A172 (cell line): ENCODE measurements at regions not wholly inside any gene's neighbourhood (a gene's known extent, or its start where the extent isn't known, plus 50 kb on each side); places are given as distances from the start of the nearest gene placed in this dataset.
A peak's percentile ranks its signal among the peaks of the same experiment; 100 is the strongest.

Source experiments
- DNase-seq: peaks from one replicate; pipeline ENCODE4 v3.0.0-alpha.2; 2015; ENCODE audit warnings: low spot score

DNA sequence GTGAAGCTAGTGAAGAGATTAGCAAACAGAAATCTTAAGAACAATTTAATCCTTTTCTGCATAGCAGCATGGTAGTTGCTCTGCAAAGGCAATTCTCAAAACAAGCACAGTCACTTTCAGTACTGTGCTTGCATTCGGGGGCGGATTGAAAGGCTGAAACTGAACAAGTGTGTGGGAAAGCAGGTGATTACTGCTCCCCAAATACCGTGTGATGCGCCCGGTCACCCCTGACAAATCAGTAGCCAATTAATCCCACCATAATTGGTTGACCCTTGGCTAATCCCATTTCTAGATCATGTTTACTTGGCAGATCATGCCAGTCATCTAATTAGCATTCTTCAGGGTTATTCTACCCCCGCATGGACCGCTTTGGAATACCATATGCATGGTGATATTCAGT, 76.5 kb upstream of the ADRB1 start:
- DNase-seq, result no peak

- DNase-seq, result no peak
These were observed 73.0 kb upstream of the ADRB1 start for GRCh38 chr10:113970641-113971040.

DNA sequence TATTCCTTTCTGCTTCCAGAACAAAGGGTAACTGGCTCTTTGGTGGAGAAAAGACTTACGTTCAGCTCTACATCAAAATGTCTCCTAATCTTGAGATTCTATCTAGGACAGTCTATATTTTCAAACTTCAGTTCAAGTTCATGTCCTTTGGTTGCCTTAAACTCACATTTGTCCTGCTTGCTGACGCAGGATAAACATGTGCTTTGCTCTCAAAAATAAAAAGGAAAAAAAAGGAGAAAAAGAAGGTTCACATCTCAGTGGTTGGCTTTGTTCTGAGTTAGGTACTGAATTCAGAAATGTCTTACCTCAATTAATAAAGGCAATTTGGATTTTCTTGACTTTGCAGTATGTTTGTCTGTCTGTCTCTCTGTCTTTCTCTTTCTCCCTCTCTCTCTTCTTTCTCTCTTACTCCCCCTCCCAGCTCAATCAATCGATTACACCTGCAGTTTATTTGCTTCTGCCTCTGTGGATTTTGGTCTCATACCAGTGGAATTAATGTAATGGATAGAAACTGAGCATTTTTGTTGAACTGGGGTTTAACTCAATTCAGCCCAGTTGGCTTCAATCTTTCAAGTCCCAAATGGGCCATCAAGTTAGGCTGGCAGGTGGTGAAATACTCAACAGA, 72.2 kb upstream of the ADRB1 start:
- no peak for DNase-seq

DNA sequence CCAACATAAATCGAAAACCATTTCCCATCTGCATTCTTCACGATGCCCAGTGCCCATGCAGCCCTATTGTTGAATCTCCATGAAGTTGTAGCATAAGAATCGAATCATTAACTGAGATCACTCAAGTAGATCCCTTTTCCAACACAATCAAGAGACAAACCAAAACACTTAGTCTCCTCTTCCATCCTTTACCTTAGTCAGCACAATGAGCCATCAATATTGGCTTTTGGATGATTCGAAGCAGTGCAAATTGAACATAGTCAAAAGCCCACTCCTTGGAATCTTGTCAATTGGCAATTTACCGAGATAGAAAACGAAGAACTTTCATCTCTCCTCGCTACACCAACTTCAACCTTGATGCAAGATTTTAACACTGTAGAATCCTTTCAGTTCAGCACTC, 66.5 kb upstream of the ADRB1 start:
- DNase-seq, result no peak

DNA sequence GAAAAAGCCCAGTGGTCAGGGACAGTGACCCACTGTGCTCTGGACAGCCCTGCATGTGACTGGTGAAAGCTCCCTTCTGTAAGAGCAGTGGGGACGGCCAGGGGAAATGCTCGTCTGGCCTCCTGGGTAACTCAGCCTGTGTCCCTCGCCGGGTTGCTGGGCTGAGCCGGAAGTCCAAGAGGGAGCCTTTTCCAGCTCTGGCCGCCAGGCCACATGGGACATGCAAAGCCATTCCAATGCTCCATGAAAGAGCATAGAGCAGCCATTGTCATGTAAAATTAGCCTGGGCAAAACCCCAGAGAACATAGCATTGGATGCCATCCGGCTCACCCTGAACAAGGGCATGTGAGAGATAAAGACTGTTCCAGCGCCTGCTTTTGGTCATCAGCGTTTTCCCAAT, 64.9 kb upstream of the ADRB1 start:
- DNase-seq, result no peak

- DNase-seq, result no peak
These were observed 64.3 kb upstream of the ADRB1 start for GRCh38 chr10:113979409-113979808.

DNA sequence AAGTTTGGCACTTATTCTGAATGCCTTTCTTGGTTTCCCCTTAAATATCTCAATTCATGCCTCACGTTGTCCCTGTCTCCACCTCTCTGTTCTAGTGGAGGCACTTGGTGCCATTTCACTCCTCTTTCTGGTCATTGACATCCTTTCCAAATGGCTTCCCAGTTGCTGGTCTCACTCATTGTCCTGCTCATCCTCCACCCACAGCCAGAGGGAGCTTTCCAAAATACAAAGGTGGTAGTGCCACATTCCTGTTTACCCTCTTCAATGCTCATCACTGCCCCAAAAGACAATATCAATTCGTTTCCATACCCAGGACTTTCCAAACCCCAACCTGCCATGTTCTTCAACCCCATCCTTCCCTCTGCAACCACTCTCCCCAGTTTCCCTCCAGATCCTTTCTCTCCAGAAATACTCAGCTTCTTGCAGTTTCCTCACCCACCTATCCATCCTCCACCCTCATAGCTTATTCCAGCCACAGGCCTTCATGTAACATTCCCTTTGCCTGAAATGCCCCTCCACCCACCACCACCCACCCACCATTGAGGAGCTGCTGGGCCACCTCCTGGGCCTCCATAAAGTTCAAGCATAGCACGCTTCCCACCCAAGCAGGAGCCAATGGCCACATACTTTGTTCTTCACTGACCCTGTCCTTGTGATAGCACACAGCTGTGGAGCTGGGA, 63.1 kb upstream of the ADRB1 start:
- no peak for DNase-seq

DNA sequence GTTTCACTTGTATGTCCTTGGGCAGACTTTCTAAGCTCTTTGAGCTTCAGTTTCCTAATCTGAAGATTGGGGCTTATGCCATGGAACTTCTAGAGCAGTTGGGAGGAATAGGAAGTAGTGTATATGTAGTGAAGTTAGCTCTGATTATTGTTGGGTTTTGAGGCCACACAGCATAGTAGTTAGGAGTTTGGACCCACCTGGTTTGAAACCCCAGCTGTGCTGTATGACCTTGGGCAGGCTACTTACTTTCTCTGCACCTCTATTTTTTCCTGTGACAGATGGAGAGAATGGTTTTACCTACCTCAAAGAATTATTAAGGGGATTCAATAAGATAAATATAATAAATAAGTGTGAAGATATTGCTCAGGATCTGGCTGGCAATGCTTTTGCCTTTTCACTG, 61.4 kb upstream of the ADRB1 start:
- DNase-seq, result no peak

- no peak for DNase-seq
These were observed 60.9 kb upstream of the ADRB1 start for GRCh38 chr10:113982769-113983168.

DNA sequence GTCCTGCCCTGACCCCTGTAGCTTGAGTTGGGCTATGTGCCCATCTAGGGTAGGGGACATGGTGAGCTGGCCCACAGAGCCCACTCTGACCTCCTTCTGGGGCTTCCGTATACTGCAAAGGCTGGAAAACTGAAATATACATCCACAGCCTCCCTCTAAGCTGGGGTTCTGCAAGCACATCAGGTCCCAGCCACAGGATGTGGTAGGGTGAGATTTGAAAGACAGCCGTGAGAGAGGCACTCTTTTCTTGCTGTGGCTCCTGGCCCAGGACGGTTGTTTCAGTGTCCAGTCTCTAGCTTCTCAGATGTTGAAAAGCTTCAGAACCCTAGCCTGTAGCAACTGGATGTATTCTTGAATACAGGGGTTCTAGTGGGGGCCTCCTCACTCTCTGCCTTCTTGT, 60.1 kb upstream of the ADRB1 start:
- DNase-seq, result no peak

DNA sequence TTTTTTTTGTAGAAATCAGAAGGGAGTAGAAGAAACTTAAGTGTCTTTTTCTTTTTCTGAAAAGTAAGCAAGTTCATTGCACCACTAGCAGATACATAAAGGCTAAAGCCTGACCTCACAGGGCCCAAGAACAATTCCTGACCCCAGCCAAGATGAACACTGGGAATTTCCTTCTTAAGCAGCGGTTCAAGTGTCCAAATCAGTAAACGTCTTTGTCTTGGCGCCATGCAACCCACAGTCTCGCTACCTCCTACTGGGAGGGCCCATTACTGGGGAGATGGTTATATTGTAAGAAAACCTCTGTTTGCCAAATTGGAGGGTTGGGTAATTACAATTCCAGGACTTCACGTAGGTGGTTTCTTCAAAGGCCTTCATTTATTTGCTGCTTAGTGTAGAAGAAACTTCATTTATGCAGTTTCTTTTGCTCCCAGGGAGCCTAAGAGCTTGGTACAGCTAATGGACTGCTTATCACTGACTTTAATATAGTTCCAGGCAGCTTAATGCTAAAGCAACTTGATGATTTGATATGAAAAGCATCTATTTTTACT, 58.3 kb upstream of the ADRB1 start:
- no peak for DNase-seq

- DNase-seq, result no peak
These were observed 57.4 kb upstream of the ADRB1 start for GRCh38 chr10:113986316-113986715.

DNA sequence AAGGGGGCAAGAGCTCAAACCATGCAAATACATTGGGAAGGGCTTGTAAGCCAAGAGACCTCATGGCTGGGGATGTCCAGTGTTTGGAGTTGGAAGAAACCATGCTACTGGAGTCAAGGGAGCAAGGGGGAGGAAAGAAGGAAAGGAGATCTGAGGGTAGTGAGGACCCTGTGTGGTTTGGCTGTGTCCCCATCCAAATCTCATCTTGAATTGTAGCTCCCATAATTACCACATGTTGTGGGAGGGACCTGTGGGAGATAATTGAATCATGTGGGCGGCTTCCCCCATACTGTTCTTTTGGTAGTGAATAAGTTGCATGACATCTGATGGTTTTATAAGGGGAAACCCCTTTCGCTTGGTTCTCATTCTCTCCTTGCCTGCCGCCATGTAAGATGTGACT, 56.5 kb upstream of the ADRB1 start:
- DNase-seq, result no peak

GRCh38 chr10:113987805-113988204, 55.9 kb upstream of the ADRB1 start:
- DNase-seq, result no peak

- DNase-seq, result no peak
These were observed 55.1 kb upstream of the ADRB1 start for GRCh38 chr10:113988535-113988934.

GRCh38 chr10:113991091-113991860, 52.4 kb upstream of the ADRB1 start:
- DNase-seq, result no peak

GRCh38 chr10:113992471-113993011, 51.1 kb upstream of the ADRB1 start:
- DNase-seq, result peak; percentile 57

DNA sequence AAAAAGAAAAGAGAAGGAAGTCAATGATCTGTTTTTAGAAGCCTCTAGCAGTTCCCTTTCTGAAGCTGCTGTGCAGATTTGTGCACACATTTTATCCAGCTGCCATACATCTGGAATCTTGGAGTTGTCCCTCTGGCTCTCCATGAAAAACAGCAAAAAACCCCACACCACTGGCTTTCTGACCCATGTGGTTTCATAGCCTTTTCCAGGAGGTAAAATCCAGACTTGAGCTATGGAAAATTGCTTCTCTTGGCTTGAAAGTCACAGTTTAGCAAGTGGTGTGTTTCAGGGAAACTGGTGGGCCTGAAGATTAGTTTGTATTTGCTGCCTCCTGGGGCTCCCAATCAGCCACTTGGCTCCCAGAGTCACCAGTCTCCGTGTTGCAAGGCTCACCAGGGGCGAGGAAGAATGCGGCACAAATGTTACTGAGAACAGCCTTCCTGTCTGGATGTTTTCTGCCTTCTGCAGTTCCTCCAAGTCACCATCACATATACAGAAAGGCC, 50.1 kb upstream of the ADRB1 start:
- DNase-seq, result peak; percentile 4
